ENCODE measurements at regions not wholly inside any gene's neighbourhood (a gene's known extent, or its start where the extent isn't known, plus 50 kb on each side); places are given as distances from the start of the nearest gene placed in this dataset.

GRCh38 chr12:58288190-58288589, 346.8 kb downstream of the ATP23 start:
- no peak for TF ChIP-seq MAZ (IDR thresholded peaks at IDR 0.05; ENCODE audit: borderline replicate concordance, low read depth, low read length)
- TF ChIP-seq, protein P1, sequence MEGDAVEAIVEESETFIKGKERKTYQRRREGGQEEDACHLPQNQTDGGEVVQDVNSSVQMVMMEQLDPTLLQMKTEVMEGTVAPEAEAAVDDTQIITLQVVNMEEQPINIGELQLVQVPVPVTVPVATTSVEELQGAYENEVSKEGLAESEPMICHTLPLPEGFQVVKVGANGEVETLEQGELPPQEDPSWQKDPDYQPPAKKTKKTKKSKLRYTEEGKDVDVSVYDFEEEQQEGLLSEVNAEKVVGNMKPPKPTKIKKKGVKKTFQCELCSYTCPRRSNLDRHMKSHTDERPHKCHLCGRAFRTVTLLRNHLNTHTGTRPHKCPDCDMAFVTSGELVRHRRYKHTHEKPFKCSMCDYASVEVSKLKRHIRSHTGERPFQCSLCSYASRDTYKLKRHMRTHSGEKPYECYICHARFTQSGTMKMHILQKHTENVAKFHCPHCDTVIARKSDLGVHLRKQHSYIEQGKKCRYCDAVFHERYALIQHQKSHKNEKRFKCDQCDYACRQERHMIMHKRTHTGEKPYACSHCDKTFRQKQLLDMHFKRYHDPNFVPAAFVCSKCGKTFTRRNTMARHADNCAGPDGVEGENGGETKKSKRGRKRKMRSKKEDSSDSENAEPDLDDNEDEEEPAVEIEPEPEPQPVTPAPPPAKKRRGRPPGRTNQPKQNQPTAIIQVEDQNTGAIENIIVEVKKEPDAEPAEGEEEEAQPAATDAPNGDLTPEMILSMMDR (conservative IDR thresholded peaks at IDR 0.05; ENCODE audit: low read depth, low read length) = no peak
- no peak for TF ChIP-seq FOS (IDR thresholded peaks at IDR 0.05; ENCODE audit: low read depth, low read length)
- no peak for TF ChIP-seq POLR2A (IDR thresholded peaks at IDR 0.05; ENCODE audit: low read depth, low read length)
- TF ChIP-seq RAD21 (IDR thresholded peaks at IDR 0.05; ENCODE audit: low read length) = no peak
- TF ChIP-seq MAFK (IDR thresholded peaks at IDR 0.05; ENCODE audit: low read depth, low read length) = no peak
- TF ChIP-seq MXI1 (IDR thresholded peaks at IDR 0.05; ENCODE audit: borderline replicate concordance, low read depth, low read length) = no peak
- no peak for TF ChIP-seq RFX5 (IDR thresholded peaks at IDR 0.05; ENCODE audit: low read depth, low read length)
- no peak for TF ChIP-seq RCOR1 (IDR thresholded peaks at IDR 0.05; ENCODE audit: insufficient replicate concordance, low read length)
- TF ChIP-seq, protein P2, sequence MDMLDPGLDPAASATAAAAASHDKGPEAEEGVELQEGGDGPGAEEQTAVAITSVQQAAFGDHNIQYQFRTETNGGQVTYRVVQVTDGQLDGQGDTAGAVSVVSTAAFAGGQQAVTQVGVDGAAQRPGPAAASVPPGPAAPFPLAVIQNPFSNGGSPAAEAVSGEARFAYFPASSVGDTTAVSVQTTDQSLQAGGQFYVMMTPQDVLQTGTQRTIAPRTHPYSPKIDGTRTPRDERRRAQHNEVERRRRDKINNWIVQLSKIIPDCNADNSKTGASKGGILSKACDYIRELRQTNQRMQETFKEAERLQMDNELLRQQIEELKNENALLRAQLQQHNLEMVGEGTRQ (IDR thresholded peaks at IDR 0.05; ENCODE audit: low read depth, low read length) = no peak
